SKM-1 (cell line): ENCODE measurements at regions not wholly inside any gene's neighbourhood (a gene's known extent, or its start where the extent isn't known, plus 50 kb on each side); places are given as distances from the start of the nearest gene placed in this dataset.
"Not testable (repeated sequence)": the region's sequence is repeated elsewhere in the genome, so short reads cannot be mapped to it uniquely, and the experiment has no call there.

Source experiments
- DNase-seq: peaks from one replicate; lab custom pipeline; 2025; ENCODE audit not compliant: unreplicated experiment; lab: John Stamatoyannopoulos, UW

DNA sequence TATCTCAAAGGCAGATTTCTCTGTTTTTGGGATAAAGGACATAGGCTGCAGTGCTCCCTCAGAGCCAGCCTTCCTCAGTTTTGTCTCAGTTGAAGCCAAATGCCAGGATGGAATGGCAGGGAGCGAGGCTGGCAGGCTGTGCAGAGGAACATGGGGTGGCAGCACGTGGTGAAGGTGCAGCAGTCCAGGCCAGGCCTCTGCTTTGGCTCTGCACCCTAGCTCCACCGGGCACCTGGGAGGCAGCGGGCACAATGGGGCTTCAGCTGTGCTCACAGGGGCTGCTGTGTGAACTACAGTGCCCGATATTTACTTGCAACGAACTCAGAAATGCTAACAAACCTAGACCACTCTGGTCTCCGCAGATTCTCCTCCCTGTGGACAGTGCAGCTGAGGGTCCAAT is 319.6 kb downstream of the ZNF326 start:
- no peak for DNase-seq

DNA sequence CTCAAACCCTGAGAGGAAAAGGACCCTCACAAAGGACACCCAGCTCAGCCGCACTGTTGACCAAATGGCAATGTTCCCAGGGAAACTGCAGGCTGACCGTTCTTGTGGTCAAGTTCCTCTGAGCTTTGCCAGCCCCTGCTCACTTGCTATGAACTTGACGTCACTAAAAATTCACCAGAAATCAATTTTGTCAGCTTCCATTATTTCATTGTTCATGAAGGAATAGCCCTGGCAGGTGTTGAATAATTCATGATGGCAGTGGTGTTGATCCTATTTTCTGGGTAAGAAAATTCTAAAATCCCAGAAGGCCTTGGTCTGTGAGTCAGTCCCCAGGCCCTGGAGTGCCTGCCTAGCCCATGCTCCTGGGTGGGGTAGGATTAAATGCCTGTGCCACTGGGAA is 318.9 kb downstream of the ZNF326 start:
- DNase-seq: no peak

DNA sequence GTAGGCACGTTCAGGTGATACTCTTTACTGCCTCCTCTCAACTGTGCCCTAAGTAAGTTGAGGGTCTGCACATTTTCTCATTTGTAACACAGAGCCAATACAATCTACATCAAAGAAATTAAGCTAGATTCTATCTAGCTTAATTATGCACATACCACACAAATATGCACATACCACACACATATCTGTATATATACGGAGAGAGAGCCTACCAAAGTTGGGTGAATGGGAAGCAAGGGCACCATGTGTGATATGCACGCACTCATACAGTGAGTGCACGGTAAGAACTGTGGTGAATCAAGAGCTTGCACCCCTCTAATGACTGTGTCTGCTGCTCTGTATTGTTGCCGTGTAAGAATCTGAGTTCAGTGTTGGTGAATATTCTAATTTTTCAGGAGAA is 314.9 kb downstream of the ZNF326 start:
- no peak for DNase-seq

DNA sequence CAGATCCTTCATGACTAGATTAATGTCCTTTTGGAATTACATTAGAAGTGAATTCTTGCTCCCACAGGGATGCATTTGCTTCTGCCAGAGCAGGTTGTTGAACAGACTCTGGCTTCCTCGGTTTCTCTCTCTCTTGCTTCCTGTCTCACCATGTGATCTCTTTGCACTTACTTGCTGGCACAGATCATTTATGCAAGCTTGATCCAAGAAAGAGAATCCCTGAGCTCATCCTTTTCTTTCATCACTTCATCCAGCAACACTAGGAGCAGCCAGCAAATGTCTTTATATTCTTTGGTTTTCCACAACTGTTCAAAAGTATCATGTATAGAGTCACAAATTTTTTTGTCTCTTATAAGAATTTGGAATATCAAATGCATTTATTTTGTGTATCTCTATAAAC is 313.5 kb downstream of the ZNF326 start:
- no peak for DNase-seq

DNA sequence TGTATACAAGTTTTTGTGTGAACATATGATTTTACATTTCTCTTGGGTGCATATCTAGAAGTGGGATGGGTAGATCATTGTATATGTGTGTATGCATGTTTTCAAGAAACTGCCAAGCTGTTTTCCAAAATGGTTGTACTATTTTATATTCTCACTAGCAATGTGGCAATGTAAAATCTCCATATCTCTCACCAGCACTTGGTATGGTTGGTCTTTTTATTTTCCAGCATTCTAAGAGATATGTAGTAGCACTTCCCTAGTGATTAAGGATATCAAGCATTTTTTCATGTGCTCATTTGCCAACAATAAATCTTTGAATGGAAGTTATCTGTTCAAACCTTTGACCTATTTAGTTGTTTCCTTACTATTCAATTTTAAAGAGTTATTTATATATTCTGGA is 310.7 kb downstream of the ZNF326 start:
- no peak for DNase-seq

DNA sequence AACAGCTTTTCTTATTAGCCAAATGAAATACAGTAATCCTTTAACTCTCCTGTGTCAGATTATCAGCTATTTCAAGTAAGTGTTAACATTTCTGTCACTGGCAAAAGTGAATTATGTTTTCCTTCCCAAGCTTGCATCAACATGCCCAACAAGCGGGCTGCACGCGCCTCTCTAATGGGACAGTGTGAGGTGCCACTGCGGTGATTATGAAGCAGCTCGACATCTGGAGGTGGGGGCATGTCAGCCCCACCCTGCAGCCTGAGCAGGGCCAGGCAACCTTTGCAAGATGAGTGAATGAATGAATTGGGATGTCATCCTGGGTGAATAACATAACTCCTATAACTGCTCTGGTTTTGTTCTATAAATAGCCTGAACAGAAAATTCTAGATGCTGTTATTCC is 301.4 kb downstream of the ZNF326 start:
- no peak for DNase-seq

DNA sequence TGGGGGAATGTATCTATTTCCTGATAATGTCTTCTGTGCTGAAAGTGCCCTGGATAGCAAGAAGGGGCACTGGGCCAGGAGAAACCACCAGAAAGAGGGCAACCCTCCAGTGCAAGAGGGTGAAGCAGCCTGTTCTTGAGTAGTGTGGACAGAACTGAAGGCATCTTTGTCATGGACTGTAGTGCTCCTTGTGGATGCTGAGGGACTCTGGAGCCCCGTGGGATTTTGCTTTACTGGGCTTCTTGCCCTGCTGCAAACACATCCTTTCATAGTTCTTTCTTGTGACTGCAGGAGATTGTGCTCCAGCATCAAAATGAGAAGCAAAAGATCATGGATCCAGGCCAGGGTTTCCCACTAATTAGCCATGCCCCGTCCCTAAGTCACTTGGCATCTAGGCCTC is 300.6 kb downstream of the ZNF326 start:
- no peak for DNase-seq

DNA sequence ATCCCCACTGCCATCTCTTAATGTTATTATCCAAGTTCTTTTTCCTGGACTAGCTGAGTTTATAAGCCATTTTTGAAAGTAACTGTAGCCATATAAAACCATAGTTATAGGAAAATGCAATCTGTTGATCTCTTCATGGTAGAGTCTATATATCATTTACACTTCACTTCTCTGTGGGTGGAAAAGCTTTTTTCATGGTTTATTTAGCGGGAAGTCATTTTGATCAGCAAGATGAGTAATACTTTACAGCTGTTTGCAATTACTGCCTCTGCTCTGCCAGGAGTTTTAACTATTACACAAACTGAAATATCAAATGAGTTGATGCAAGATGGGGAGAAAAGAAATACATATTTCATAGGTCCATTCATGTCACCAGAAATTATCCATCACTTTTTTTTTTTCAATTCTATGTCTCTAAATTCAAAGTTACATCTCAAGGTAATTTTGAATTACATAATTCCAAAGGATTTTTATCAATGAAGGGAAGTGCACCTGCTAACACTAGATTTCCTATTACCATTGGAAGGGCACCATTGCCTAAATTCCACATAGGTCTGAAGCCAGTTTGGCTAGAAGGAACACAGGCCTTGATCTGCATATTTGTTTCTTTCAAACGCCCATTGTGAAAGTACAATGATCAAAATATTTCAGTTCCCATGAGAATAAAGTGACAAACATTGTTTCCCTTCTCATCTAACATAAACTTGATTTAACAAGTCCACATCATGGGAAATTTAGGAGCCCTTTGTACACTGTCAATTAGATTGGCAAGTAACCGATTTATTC is 296.7 kb downstream of the ZNF326 start:
- DNase-seq: no peak

DNA sequence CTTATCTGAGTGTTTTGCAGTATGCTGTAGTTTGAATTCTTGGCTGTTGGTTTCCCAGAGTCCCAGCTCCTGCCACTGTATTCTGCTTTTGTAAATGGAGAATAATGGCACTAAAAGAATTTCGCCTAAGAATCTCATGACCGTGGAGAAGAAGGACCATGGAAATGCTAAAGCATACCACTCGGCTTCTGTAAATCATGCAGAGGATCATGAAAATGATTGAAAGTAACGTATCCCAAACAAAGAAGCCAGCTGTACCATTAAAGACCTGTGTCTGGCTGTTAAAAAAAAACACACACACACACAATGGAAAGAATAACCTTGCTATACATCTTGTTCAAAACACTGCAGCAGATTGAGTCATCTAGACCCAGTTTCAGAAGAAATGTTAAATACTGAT is 287.9 kb downstream of the ZNF326 start:
- no peak for DNase-seq

DNA sequence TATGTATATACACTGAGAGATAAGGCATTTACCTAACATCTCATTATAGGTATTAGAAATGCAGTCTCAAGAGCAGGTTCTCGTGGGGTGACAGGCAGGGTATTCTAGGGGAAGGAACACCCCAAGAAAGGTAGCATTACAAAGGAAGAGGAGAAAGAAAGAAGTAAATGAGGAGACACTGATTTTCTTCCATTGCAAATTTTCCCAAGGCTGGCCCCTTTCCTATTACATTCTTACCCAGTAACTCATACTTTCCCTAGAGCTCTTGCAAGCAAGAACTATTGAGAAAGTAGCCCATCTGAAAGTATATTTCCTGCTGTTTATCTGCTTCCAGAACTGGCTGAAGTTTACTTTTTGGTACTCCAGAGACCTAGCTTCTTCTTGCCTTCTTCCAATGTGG is 287.0 kb downstream of the ZNF326 start:
- not testable (repeated sequence) for DNase-seq

DNA sequence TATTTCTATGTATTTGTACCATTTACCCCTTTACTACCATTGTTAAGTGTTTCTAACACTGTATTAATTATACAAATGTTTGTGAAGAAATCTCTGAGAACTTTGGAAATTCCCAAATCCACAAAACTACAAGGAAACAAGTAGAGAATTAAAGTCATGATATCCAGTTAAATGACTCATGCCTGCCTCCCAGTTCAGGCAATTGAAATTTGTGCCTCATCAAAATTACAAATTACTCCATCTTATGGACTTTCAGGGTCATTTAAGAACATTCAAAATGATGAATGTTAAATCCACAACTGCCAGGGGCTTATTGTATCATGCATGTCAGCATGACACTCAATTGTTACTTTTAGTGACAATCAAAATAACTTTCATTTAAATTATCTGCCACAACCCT is 282.4 kb downstream of the ZNF326 start:
- DNase-seq: no peak

DNA sequence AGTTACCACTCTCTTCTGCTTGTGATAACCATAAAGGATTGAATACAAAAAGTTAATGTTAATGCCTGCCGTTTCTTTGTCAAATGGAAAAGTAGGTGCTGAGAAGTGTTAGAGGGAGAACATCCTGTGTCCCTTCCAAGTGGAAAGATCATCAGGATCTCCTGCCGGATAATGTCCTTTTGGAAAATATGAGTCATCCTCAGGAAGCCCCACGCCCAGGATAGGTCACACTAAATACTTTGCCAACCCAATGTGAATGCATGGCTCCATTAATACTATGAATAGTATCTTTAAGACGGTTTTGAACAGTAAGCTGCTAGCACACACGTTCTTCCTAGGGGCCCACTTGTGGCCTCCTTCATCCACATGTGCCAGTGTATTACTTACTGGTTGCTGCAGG is 279.5 kb downstream of the ZNF326 start:
- DNase-seq: no peak

DNA sequence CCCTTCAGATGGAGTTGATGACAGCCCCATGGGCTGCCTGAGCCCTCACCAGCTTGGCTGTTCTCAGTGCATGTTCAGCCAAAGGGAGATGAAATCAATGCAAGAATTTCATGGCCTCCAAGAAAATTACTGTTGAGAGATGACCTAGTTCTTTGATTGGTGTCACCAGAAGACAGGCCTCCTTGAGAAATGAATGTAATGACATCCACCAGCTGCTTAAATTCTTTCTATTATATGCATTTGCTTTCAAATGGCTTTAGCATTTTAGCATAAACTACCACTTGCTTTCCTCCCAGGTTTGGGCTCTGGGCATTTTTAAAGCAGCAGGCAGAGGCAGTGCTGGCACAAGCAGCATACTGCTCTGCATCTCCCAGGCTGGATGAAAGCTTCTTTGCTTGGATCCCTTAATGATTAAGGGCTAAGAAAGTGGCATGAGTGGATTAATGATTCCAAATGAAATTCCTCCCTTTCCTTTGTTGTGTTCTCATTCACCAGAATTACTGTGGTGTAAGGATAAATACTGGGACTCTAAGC is 278.4 kb downstream of the ZNF326 start:
- DNase-seq: no peak

DNA sequence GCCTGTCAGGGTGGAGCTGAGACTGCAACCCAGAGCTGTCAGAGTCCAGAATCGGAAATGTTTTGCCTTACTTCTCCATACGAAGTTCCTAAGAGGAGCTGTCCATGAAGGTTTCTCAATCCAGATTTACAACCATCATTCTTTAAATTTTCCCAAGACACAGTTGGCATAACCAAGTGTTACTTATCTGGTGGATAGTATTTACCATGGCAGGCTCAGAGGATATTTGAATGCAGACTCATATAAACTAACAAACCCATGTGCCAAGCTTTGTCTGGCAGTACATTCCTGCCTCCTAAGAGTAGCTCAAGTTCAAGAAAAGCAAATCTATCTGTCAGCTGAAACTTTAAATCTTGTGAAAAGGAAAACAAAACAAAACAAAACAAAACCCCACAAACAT is 267.9 kb downstream of the ZNF326 start:
- no peak for DNase-seq

DNA sequence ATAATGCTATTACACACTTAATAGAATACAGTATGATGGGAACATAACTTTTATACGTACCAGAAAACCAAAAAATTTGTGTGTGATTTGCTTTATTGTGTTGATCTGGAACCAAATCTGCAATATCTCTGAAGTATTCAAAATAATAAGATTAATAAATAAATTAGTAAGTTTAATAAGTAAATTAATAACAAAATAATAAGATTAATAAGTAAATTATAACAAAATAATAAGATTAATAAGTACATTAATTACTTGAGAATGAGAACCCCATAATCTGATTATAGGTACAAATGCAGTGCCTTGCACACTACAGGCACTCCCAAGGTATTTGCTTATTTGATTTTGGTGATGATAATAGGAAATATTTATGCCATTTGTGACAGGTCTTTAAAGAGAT is 267.4 kb downstream of the ZNF326 start:
- DNase-seq: no peak

DNA sequence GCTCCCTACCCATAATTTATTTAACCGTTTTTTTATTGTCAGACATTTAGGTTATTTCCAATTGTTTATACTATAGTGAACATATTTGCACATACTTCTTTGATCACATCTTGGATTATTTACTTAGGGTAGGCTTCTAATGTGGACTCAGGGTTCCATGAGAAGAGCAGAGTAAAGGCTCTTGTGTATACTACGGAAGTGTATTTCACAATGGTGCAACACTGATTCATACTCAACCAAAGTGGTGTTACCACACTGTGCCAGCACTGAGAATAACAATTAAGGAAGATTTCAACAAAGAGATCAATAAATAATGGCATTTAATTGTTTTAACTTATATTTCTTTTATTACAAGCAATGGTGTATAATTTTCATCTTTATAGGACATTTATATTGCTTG is 251.2 kb downstream of the ZNF326 start:
- no peak for DNase-seq

DNA sequence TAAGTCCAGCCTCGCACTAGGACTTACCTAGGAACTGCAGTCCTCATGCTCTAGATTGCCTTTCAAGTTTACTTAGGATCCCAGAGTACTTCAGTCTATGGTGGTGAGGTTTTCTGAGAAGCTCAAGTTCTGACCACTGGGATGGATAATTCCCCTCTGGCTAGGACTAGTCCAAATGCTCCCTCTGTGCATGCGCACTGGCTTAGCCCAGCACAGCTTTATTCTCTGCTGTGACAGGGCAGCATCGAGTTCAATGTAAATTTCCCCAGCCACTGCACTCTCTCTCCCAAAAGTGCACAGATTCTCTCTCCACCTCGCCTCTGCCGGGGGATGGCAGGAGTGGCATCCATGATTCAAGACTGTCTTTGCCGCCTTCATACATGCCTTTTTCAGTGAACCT is 241.6 kb downstream of the ZNF326 start:
- DNase-seq: no peak

DNA sequence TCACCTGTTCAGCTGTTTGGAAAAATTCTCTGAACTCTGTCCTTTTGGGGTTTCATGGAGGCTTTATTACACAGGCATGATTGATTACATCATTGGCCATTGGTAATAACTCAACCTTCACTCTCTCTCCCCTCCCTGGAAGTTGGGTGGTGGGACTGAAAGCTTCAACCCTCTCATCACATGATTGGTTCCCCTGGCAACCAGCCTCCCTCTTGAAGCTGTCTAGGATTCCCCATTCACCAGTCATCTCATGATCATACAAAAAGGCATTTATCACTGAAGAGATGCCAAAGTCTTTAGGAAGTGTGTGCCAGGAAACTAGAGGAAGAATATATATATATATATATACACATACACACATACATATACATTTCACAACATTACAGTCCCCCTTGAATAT is 228.5 kb downstream of the ZNF326 start:
- DNase-seq: no peak

DNA sequence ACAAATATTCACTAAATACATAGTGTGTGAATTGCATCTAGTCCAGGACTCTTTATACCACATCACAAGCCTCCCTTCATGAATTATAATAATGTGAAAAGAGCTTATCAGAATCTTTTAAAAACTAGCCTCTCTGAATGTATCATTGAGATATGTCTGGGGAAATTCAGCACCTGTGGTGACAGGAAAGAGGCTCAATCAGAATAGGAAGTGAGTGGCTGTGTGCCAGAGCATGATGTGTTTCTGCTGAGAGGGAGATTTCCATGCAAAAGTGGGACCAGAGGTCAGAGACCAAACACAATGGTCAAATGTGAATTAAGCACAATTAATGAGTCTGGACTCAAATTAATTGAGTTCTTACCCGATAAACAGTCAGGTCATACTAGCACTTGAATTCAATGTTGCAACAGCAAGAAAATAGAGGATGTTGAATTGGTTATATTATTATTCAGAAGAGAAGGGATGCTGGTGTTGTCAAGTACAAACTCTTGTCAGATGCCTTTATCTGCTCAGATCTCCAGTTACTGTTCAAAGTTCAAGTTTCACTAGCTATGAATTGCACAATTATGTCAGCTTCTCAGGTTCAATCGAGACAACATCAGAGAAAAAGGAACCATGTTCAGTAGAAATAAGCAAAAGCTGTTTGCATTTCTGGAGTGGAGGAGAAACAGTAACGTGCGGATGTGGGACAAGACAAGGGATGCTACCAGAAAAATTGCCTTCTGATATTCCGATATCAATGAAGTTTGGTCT is 226.2 kb downstream of the ZNF326 start:
- no peak for DNase-seq

DNA sequence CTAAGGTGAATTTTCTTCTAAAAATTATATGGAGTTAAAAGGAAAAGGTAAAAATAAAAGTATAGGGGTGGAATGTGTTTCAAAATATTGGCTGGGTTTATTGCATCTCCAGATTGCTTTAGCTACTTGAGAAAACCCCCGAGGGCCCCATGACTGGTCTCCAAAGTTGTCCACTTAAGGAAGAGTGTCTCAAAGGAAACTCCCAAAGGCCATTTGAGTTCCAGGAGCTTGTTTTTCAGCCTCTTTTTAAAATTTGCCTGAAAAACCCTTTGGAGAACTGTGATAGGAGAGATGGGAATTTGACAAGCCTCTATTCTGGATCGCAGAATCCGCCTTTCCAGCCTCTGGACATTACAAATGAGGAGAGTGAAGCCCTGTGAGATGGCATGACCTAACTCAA is 225.6 kb downstream of the ZNF326 start:
- no peak for DNase-seq

DNA sequence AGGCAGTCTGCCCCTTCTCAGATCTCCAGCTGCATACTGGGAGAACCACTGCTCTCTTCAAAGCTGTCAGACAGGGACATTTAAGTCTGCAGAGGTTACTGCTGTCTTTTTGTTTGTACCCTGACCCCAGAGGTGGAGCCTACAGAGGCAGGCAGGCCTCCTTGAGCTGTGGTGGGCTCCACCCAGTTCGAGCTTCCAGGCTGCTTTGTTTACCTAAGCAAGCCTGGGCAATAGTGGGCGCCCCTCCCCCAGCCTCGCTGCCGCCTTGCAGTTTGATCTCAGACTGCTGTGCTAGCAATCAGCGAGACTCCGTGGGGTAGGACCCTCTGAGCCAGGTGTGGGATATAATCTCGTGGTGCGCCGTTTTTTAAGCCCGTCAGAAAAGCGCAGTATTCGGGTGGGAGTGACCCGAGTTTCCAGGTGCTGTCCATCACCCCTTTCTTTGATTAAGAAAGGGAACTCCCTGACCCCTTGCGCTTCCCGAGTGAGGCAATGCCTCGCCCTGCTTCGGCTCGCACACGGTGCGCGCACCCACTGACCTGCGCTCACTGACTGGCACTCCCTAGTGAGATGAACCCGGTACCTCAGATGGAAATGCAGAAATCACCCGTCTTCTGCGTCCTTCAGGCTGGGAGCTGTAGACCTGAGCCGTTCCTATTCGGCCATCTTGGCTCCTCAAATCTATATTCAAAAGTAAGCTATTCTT is 224.4 kb downstream of the ZNF326 start:
- not testable (repeated sequence) for DNase-seq
